ENCODE measurements at regions not wholly inside any gene's neighbourhood (a gene's known extent, or its start where the extent isn't known, plus 50 kb on each side); places are given as distances from the start of the nearest gene placed in this dataset.

GRCh38 chr4:166324321-166324720 lies 451.3 kb downstream of the TLL1 start:
- WGBS (ENCODE audit: extremely low coverage, insufficient read length, low lambda C conversion rate) = no CpG with 5 or more reads among the region's 4 CpGs
- Histone ChIP-seq H3K27ac (ENCODE audit: insufficient read length, low read depth, low read length) (no peak overlapping the region), H4K5ac (ENCODE audit: insufficient read length, low read depth, low read length) (no peak overlapping the region), H2BK5ac (ENCODE audit: insufficient read length, low read length) (no peak overlapping the region), H3K9ac (ENCODE audit: extremely low read depth, insufficient read length, low read length) (no peak overlapping the region), H4K8ac (replicated peaks; ENCODE audit: insufficient read length, low read depth, low read length) (no peak overlapping the region), H3K23ac (ENCODE audit: insufficient read length, low read depth, low read length) (no peak overlapping the region), H2BK120ac (ENCODE audit: low read depth, low read length, poor library complexity, severe bottlenecking) (no peak overlapping the region), H3K4me2 (ENCODE audit: insufficient read depth, insufficient read length, low read length) (no peak overlapping the region), H4K91ac (ENCODE audit: insufficient read length, low read depth, low read length) (no peak overlapping the region), H2BK15ac (ENCODE audit: low read depth, low read length) (no peak overlapping the region), H3T11ph (ENCODE audit: low read length) (no peak overlapping the region), H3K4me1 (ENCODE audit: insufficient read depth, low read length) (no peaks in the 10 kb centered on the region), H3K79me2 (ENCODE audit: insufficient read depth, low read length) (no peaks in the 10 kb centered on the region), H3K23me2 (ENCODE audit: insufficient read length, low read depth, low read length, poor library complexity, severe bottlenecking) (no peaks in the 10 kb centered on the region), H2BK12ac (ENCODE audit: insufficient read length, low read depth, low read length) (no peak overlapping the region), H2AFZ (ENCODE audit: low read length) (no peak overlapping the region), H3K4ac (ENCODE audit: low read depth, low read length) (no peak overlapping the region), H3K18ac (ENCODE audit: insufficient read length, low read depth, low read length) (no peak overlapping the region), H4K20me1 (ENCODE audit: control insufficient read depth, insufficient read depth, insufficient read length) (no peaks in the 10 kb centered on the region), H2AK5ac (ENCODE audit: insufficient read length, low read length) (no peak overlapping the region), H3K14ac (ENCODE audit: insufficient read depth, low read length) (no peak overlapping the region), H3K27me3 (ENCODE audit: insufficient read depth, low read length) (no peaks in the 10 kb centered on the region), H2BK20ac (ENCODE audit: low read depth, low read length, poor library complexity, severe bottlenecking) (no peak overlapping the region), H3K79me1 (ENCODE audit: insufficient read depth, low read depth, low read length, poor library complexity, severe bottlenecking) (no peaks in the 10 kb centered on the region), H3K56ac (ENCODE audit: insufficient read length, low read depth, low read length) (no peak overlapping the region), H3K9me3 (ENCODE audit: control insufficient read depth, low read depth, low read length) (no peaks in the 10 kb centered on the region)
- Mint-ChIP-seq H3K36me3 (ENCODE audit: insufficient read depth in 1 of 3, low read depth in 3 of 3) (no peaks in the 10 kb centered on the region), H3K9me3 (no peaks in the 10 kb centered on the region), H3K27me3 (ENCODE audit: low read depth) (no peaks in the 10 kb centered on the region), H3K4me1 (peaks cover 3% of the 10 kb centered on the region in 2 experiments; a peak in 2 of 4 replicates), H3K4me3 (no peak overlapping the region), H3K27ac (no peak overlapping the region)
- TF ChIP-seq, protein P1, sequence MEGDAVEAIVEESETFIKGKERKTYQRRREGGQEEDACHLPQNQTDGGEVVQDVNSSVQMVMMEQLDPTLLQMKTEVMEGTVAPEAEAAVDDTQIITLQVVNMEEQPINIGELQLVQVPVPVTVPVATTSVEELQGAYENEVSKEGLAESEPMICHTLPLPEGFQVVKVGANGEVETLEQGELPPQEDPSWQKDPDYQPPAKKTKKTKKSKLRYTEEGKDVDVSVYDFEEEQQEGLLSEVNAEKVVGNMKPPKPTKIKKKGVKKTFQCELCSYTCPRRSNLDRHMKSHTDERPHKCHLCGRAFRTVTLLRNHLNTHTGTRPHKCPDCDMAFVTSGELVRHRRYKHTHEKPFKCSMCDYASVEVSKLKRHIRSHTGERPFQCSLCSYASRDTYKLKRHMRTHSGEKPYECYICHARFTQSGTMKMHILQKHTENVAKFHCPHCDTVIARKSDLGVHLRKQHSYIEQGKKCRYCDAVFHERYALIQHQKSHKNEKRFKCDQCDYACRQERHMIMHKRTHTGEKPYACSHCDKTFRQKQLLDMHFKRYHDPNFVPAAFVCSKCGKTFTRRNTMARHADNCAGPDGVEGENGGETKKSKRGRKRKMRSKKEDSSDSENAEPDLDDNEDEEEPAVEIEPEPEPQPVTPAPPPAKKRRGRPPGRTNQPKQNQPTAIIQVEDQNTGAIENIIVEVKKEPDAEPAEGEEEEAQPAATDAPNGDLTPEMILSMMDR (conservative IDR thresholded peaks at IDR 0.05) = peak; percentile 85
- peak; percentile 42 for DNase-seq
